Colon (tissue), 2 donors: ENCODE measurements at regions not wholly inside any gene's neighbourhood (a gene's known extent, or its start where the extent isn't known, plus 50 kb on each side); places are given as distances from the start of the nearest gene placed in this dataset.
"Not testable (repeated sequence)": the region's sequence is repeated elsewhere in the genome, so short reads cannot be mapped to it uniquely, and the experiment has no call there.

ENCODE experiments used
- FAIRE-seq: peaks from 2 replicates; lab custom pipeline; 2012; peaks lifted over from hg19 to GRCh38; lab: Jason Lieb, UNC
- donor health status: control.
- donor health status: control.

GRCh38 chr6:165845493-165845892, 182.5 kb upstream of the PDE10A start:
- no peak for FAIRE-seq

GRCh38 chr6:165844801-165845364, 181.8 kb upstream of the PDE10A start:
- FAIRE-seq: no peak

GRCh38 chr6:165844232-165844631, 181.2 kb upstream of the PDE10A start:
- FAIRE-seq: peak; percentile 55

GRCh38 chr6:165843568-165844113, 180.6 kb upstream of the PDE10A start:
- no peak for FAIRE-seq

- FAIRE-seq: no peak
These were observed 180.1 kb upstream of the PDE10A start for GRCh38 chr6:165843121-165843520.

- FAIRE-seq: no peak
These were observed 179.4 kb upstream of the PDE10A start for GRCh38 chr6:165842281-165842936.

GRCh38 chr6:165841153-165841558, 178.1 kb upstream of the PDE10A start:
- FAIRE-seq: no peak

- no peak for FAIRE-seq
These were observed 175.1 kb upstream of the PDE10A start for GRCh38 chr6:165837948-165838745.

- not testable (repeated sequence) for FAIRE-seq
These were observed 173.6 kb upstream of the PDE10A start for GRCh38 chr6:165836648-165837047.

- FAIRE-seq: no peak
These were observed 172.4 kb upstream of the PDE10A start for GRCh38 chr6:165835410-165835851.

- FAIRE-seq: no peak
These were observed 171.7 kb upstream of the PDE10A start for GRCh38 chr6:165834613-165835259.

- FAIRE-seq: no peak
These were observed 170.3 kb upstream of the PDE10A start for GRCh38 chr6:165833355-165833754.

GRCh38 chr6:165831812-165832510, 168.9 kb upstream of the PDE10A start:
- FAIRE-seq: no peak

GRCh38 chr6:165830761-165831160, 167.7 kb upstream of the PDE10A start:
- no peak for FAIRE-seq

GRCh38 chr6:165829376-165829775, 166.3 kb upstream of the PDE10A start:
- FAIRE-seq: no peak

- no peak for FAIRE-seq
These were observed 164.1 kb upstream of the PDE10A start for GRCh38 chr6:165827190-165827518.

- no peak for FAIRE-seq
These were observed 163.6 kb upstream of the PDE10A start for GRCh38 chr6:165826487-165827189.

GRCh38 chr6:165825256-165825815, 162.3 kb upstream of the PDE10A start:
- FAIRE-seq: no peak

- FAIRE-seq: no peak
These were observed 160.7 kb upstream of the PDE10A start for GRCh38 chr6:165823609-165824326.

GRCh38 chr6:165822501-165822900, 159.5 kb upstream of the PDE10A start:
- FAIRE-seq: no peak
